MM.1S (cell line): ENCODE measurements at regions not wholly inside any gene's neighbourhood (a gene's known extent, or its start where the extent isn't known, plus 50 kb on each side); places are given as distances from the start of the nearest gene placed in this dataset.

Experiments
- DNase-seq: peaks from one replicate; pipeline ENCODE4 v3.0.0-alpha.2; 2015
- H2AFZ ChIP-seq: fragments of 300-600 bp; sonication (generic); 2 replicates; pipeline ENCODE4 v1.6.0; 2016; ENCODE audit warnings: antibody characterized with exemption, low read length
- H3F3A ChIP-seq: fragments of 300-600 bp; sonication (generic); 2 replicates; pipeline ENCODE4 v1.6.1; 2016; ENCODE audit warnings: mild to moderate bottlenecking, antibody characterized with exemption, low read length, moderate library complexity, mixed read lengths; ENCODE audit not compliant: insufficient read depth
- H3K27ac ChIP-seq: fragments of 300-600 bp; sonication (generic); 2 replicates; pipeline ENCODE4 v1.5.1; 2016; ENCODE audit warnings: mild to moderate bottlenecking, low read length
- H3K27me3 ChIP-seq: fragments of 300-600 bp; sonication (generic); replicated peaks from 2 replicates; pipeline ENCODE4 v1.6.0; 2016; ENCODE audit warnings: low read length; ENCODE audit not compliant: insufficient read depth
- H3K36me3 ChIP-seq: fragments of 300-600 bp; sonication (generic); replicated peaks from 2 replicates; pipeline ENCODE4 v1.6.1; 2016; ENCODE audit warnings: mild to moderate bottlenecking, low read length, mixed read lengths; ENCODE audit not compliant: insufficient read depth
- H3K4me1 ChIP-seq: fragments of 300-600 bp; sonication (generic); 2 replicates; pipeline ENCODE4 v1.6.1; 2016; ENCODE audit warnings: low read length, mixed read lengths
- H3K4me2 ChIP-seq: fragments of 300-600 bp; sonication (generic); 2 replicates; pipeline ENCODE4 v1.6.0; 2016; ENCODE audit warnings: low read depth, low read length
- H3K4me3 ChIP-seq: fragments of 300-600 bp; sonication (generic); 2 replicates; pipeline ENCODE4 v1.5.1; 2016; ENCODE audit warnings: low read length, mixed read lengths
- H3K79me2 ChIP-seq: fragments of 300-600 bp; sonication (generic); 2 replicates; pipeline ENCODE4 v1.6.1; 2016; ENCODE audit warnings: mixed run types, low read length, mixed read lengths
- H3K9ac ChIP-seq: fragments of 300-600 bp; sonication (generic); 2 replicates; pipeline ENCODE4 v1.6.1; 2016; ENCODE audit warnings: low read length, mixed read lengths
- H3K9me2 ChIP-seq: fragments of 300-600 bp; sonication (generic); replicated peaks from 2 replicates; pipeline ENCODE4 v1.6.1; 2016; ENCODE audit warnings: mild to moderate bottlenecking, low read length, mixed read lengths; ENCODE audit not compliant: insufficient read depth
- H3K9me3 ChIP-seq: fragments of 300-600 bp; sonication (generic); replicated peaks from 2 replicates; pipeline ENCODE4 v1.6.1; 2016; ENCODE audit warnings: mild to moderate bottlenecking, low read length, mixed read lengths; ENCODE audit not compliant: insufficient read depth
- H4K20me1 ChIP-seq: fragments of 300-600 bp; sonication (generic); 2 replicates; pipeline ENCODE4 v1.6.1; 2016; ENCODE audit warnings: mild to moderate bottlenecking, low read length, moderate library complexity, mixed read lengths; ENCODE audit not compliant: insufficient read depth
- EZH2 ChIP-seq: fragments of 300-600 bp; sonication (generic); optimal IDR thresholded peaks from 2 replicates; pipeline ENCODE3; 2017; ENCODE audit warnings: low read depth, mild to moderate bottlenecking, antibody characterized with exemption, low read length, mixed read lengths
- EZH2phosphoT487 ChIP-seq: fragments of 300-600 bp; sonication (generic); IDR thresholded peaks from 2 replicates; pipeline ENCODE4 v1.6.1; 2018; ENCODE audit warnings: antibody characterized with exemption, low read length
- TF ChIP-seq, protein P1 (sequence below): fragments of 300-600 bp; sonication (generic); IDR thresholded peaks from 2 replicates; pipeline ENCODE4 v1.5.1; 2016; ENCODE audit warnings: antibody characterized with exemption, low read length, mixed read lengths

DNA sequence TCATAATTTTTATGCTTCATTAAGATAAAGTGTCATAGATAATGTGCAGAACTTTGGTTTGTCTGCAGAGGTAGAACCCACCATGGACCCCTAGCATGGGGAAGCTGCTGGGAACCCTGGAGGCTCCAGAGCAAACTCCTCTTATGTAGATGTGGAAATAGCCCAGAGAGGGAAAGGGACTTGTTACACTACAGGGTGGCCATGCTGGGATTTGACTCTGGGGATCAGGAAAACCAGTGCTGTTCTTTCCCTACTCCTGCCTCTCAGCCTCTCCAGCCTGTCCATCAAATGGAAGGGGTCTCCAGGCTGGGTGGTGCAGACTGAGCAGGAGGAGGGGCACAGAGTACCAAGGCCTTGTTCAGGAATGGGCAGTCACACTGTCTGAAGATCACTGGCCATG, 54.2 kb downstream of the MSX1 start:
- TF ChIP-seq, protein P1, sequence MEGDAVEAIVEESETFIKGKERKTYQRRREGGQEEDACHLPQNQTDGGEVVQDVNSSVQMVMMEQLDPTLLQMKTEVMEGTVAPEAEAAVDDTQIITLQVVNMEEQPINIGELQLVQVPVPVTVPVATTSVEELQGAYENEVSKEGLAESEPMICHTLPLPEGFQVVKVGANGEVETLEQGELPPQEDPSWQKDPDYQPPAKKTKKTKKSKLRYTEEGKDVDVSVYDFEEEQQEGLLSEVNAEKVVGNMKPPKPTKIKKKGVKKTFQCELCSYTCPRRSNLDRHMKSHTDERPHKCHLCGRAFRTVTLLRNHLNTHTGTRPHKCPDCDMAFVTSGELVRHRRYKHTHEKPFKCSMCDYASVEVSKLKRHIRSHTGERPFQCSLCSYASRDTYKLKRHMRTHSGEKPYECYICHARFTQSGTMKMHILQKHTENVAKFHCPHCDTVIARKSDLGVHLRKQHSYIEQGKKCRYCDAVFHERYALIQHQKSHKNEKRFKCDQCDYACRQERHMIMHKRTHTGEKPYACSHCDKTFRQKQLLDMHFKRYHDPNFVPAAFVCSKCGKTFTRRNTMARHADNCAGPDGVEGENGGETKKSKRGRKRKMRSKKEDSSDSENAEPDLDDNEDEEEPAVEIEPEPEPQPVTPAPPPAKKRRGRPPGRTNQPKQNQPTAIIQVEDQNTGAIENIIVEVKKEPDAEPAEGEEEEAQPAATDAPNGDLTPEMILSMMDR, result no peak
- TF ChIP-seq EZH2phosphoT487 (no peak), EZH2 (no peak)
- Histone ChIP-seq H3K9ac (no peak overlapping the region), H3K9me3 (no peaks in the 10 kb centered on the region), H3K79me2 (no peaks in the 10 kb centered on the region), H3K36me3 (no peaks in the 10 kb centered on the region), H3K4me1 (no peaks in the 10 kb centered on the region), H3K4me3 (no peak overlapping the region), H3K4me2 (no peak overlapping the region), H3K27me3 (no peaks in the 10 kb centered on the region), H4K20me1 (no peaks in the 10 kb centered on the region), H3K27ac (no peak overlapping the region), H3F3A (no peaks in the 10 kb centered on the region), H2AFZ (no peak overlapping the region), H3K9me2 (no peaks in the 10 kb centered on the region)
- no peak for DNase-seq

DNA sequence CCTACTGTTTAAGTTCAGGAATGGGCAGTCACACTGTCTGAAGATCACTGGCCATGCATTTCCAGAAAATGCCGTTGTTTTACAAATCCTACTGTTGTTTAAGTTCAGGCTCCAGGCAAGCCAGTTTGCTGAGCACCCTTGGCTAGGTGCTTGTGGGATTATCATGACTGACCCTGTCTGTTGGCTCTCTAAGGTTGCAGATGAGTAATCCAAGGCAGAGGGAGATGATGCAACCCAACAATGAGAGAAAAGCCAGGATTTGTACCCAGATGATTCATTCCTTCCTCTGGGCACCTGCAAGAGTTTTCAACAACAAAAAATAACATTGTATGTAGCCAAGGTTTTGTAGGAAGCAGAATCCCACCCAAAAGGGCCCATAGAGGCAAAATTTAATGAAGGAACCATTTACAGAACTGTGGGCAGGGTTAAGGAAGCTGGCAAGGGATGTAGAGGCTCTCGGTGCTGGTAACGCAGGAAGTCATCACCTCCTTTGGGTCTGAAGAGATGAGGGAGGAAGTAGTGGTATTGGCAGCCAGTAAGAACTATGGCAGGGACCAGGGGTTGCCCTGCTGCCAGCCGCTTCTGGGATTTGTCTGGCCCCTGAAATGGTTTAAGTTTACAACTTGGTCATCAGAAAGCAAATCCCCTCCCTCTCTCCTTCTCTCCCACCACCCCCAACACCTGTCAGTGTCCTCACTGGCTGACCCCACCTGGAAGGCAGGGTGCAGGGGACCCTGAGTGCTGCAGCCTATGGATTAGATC, 54.8 kb downstream of the MSX1 start:
- no peak overlapping the region for H3K9ac ChIP-seq
- no peaks in the 10 kb centered on the region for H3K27me3 ChIP-seq
- H3K9me2 ChIP-seq, result no peaks in the 10 kb centered on the region
- no peak overlapping the region for H2AFZ ChIP-seq
- no peaks in the 10 kb centered on the region for H3K4me1 ChIP-seq
- H3K4me3 ChIP-seq, result no peak overlapping the region
- no peak overlapping the region for H3K4me2 ChIP-seq
- no peaks in the 10 kb centered on the region for H3K36me3 ChIP-seq
- no peak overlapping the region for H3K27ac ChIP-seq
- no peak for DNase-seq
- no peaks in the 10 kb centered on the region for H3K79me2 ChIP-seq
- H3K9me3 ChIP-seq, result no peaks in the 10 kb centered on the region
- no peaks in the 10 kb centered on the region for H4K20me1 ChIP-seq
- TF ChIP-seq EZH2phosphoT487, result no peak
- no peaks in the 10 kb centered on the region for H3F3A ChIP-seq

DNA sequence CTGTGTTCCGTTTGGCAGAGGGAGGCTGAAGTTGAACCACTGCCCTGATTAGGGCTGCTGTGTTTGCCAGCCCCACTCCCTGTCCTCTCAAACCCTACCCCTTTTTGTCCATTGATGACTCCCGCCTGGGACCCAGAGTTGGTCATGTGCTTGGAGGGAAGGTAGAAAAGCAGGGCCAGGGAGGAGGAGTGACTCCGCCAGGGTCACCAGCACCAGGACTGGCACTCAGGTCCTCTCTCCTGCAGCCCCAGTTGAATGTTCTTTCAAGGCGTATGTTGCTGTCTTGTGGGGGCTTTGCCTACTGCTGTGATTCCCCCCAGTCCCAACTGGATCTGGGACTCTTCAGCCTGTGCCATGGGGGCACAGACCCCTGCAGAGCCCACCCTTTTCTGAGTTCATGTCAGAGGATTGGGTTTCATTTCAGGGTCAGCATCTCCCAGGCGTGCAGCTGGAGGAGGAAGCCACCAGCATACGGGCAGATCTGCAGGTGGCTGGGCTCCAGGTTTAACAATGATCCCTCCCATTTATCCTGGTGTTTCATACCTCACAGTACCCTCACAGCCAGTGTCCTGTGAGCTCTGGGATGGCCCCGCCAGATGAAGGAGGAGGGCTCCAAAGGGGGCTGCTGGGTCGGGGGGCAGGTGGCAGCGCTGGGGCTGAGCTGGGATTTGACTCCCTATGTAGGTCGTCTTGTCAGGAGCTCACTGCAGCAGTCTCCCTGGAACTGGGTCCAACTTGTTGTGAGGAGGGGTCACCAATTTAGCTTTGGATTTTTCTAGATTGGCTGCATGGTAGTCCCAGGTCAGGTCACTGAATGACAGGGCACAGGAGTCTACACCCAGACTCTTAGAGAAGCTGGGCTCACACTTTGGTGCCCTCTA, 55.7 kb downstream of the MSX1 start:
- H3K4me3 ChIP-seq, result no peak overlapping the region
- H4K20me1 ChIP-seq, result no peaks in the 10 kb centered on the region
- H3K9me2 ChIP-seq, result no peaks in the 10 kb centered on the region
- no peak overlapping the region for H3K27ac ChIP-seq
- TF ChIP-seq EZH2 (no peak), EZH2phosphoT487 (no peak)
- TF ChIP-seq, protein P1, result no peak
- no peak overlapping the region for H3K4me2 ChIP-seq
- H3K4me1 ChIP-seq, result no peaks in the 10 kb centered on the region
- H3K27me3 ChIP-seq, result no peaks in the 10 kb centered on the region
- no peak overlapping the region for H2AFZ ChIP-seq
- no peaks in the 10 kb centered on the region for H3K9me3 ChIP-seq
- DNase-seq, result no peak
- no peak overlapping the region for H3K9ac ChIP-seq
- no peaks in the 10 kb centered on the region for H3F3A ChIP-seq
- H3K79me2 ChIP-seq, result no peaks in the 10 kb centered on the region
- H3K36me3 ChIP-seq, result no peaks in the 10 kb centered on the region
